HT-29 (cell line): ENCODE measurements at regions not wholly inside any gene's neighbourhood (a gene's known extent, or its start where the extent isn't known, plus 50 kb on each side); places are given as distances from the start of the nearest gene placed in this dataset.
"Not testable (repeated sequence)": the region's sequence is repeated elsewhere in the genome, so short reads cannot be mapped to it uniquely, and the experiment has no call there.

Experiments used
- DNase-seq: peaks from one replicate; pipeline ENCODE4 v3.0.0-alpha.2; 2015; ENCODE audit warnings: low spot score

DNA sequence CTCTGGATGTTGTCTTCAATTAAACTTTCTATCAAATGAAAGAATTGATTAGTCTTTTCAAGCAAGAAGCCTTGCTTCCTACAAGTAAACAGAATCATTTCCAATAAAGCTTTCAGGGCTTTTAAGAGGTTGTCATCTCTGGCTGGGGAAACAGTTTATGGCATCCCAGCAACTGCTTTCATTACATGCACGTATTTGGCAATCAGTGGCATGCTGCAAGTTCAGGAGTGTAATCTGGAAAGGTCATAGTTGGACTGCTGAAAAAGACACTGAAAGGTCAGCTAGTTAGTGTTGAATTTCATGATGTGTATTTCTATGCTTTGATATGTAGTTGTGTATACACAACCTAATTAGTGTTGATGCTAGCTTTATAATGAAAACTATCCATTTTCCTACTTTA, 332.9 kb downstream of the DSC3 start:
- DNase-seq: no peak

DNA sequence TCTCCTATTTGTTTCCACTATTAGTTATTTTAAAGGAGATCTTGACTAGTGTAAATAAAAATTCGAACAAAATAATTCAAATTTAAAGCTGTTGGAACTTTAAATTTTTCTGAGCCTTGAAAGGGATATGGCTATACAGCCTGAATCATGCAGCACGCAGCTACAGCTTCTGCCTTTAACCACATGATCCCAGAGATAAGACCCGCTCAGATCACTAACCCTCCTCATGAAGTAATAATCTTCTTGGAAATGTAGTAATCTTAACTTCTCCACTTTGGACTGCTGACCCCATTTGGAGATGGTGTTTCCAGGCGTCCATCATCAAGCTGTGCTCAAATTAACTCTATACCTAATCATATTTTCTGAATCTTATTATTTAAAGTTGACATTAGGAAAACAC, 336.6 kb downstream of the DSC3 start:
- no peak for DNase-seq

DNA sequence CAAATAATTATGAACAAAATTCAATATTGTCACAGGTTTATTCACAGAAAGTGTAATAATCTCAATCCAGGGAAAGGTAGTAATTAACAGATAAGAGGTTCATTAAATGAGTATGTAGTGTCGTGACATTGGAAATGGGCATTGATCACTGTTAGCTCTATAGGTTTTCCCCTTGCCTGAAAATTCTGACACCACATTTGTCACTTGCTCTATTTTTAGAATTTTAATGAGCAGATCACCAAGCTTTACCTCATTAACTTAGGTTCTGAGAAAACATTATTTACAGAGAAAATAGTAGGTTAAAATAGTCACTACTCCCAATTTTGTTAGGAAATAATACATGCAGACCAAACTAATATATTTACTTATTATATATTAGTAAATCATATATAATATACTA, 344.0 kb downstream of the DSC3 start:
- no peak for DNase-seq

DNA sequence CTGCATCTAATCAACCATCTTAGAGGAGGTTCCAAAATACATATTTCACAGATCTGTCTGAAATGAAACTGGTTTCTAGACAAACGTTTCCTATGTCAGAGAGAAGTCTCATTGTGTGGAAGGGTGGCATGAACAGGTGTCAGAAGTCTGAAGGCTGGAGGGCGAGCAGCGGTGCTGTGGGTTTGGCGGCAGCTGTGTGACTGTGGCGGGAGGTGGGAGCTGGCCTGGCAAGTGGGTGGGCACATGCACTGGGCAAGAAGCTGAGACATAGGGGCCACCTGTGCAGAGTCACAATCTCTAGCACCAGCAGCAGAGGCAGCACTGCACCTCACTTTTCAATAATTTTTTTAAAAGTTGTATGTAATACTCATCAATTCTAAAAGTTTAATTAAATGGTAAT, 346.3 kb downstream of the DSC3 start:
- DNase-seq: no peak

DNA sequence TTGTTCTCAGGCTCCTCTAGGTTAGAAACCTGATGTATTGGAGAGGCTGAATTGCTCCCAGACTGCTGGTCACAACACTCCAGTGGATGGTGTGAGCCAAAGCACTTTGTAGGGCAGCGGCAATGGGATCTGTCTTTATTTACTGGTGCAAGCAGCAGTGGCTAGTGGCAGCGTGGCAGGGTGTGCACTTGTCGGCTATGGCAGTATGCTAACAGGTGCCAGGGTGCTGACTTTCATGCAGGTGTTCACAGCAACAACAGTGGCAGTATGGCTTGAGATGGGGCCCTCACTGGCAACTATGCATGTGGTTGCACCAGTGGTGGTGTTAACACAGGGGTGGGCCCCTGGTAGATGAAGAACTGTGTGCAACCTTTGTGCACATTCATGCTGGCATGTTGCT, 347.8 kb downstream of the DSC3 start:
- no peak for DNase-seq

DNA sequence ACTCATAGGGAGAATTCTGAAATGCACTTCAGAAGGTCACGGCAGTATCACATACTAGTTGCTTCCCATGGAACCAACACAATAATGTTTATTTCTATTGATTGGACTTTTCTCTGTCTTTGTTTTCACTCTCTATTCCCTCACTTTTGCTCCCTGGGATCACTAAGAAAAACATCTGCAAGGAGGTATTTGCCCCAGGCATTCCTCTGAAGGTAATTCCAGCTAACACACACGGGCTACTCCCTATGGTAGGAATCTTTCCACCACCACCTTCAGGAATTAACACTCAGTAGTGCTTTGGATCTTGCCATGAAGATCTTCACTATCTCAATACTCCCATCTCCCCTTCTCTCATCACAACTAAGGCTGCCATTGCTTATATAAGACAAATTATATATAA, 353.3 kb downstream of the DSC3 start:
- DNase-seq: no peak

DNA sequence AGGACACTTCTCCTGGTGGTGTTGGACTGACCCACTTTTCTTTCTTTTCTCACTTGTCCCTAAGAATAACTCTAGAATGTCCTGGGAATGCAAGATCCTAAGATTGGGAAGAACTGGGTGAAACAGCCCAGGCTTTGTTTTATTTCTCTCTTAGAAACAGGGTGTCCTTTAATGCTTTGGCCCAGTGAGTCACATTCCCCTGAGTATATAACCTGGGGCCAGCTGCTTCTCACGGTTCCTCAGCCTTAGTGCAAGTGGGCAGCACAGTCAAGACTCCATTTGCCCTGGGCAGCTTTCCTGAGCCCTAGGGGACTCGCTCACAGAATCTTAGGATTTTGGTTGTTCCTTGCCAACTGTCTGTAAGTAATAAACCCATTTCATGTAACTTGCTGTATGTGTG, 355.0 kb downstream of the DSC3 start:
- DNase-seq: no peak

DNA sequence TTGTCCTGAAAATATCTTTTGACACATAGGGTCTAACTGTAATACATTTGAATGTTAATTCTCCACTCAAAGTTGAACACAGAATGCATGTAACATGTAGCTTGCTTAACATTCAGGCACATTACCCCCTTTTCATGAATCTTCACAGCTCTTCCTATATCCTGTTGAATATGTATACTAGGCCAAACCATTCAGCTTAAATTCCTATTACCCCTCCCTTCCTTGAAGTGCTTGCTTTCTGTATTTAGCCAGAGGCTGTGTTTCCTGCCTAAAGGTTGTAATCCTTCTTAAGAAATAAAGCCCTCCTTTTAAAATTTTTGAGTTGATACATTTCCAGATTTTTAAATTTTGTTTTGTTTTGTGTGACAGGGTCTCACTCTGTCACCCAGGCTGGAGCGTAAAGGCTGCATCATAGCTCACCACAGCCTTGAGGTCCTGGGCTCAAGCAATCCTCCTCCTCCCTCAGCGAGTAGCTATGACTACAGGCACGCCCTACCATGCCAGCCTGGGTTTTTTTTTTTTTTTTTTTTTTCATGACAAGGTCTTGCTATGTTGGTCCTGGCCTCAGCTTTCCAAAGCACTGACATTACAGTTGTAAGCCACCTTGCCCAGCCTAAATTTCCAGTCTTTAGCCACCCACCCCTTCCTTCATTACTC, 357.6 kb downstream of the DSC3 start:
- no peak for DNase-seq

DNA sequence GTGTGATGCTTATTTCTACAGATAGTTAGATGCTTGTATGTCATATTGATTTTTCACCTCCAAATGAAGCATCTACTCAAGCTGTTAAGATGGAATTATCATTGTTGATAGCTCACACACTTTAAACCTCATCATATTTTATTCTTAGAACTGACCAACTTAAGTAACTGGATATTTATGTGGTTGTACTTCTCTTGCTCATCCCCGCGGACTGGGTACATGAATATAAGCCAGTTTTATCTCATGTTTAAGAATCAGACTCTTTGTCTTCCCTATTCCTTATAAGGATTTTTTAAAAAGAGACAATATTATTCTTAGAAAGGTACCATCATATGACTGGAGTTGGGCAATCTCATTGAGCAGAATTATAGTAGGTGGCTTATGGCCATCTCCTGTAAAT, 358.7 kb downstream of the DSC3 start:
- no peak for DNase-seq

DNA sequence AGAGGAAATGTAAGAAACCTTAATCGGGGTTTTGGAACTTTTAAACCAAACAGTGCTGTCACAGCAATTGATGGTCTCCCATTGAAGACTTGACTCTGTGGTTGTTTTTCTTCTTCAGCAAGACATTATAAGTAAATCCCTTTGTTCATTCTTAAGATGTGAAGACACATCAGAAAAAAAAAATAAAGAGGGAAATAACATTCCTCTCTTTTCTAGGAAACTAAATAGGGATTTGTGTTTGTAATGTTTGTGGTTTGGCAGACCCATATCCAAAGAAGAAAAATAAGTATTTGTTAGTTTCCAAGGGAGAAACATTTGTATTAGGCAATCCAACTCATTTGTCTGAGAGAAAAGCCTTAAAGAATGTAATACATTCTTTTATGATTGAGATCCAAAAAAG, 359.9 kb downstream of the DSC3 start:
- no peak for DNase-seq

DNA sequence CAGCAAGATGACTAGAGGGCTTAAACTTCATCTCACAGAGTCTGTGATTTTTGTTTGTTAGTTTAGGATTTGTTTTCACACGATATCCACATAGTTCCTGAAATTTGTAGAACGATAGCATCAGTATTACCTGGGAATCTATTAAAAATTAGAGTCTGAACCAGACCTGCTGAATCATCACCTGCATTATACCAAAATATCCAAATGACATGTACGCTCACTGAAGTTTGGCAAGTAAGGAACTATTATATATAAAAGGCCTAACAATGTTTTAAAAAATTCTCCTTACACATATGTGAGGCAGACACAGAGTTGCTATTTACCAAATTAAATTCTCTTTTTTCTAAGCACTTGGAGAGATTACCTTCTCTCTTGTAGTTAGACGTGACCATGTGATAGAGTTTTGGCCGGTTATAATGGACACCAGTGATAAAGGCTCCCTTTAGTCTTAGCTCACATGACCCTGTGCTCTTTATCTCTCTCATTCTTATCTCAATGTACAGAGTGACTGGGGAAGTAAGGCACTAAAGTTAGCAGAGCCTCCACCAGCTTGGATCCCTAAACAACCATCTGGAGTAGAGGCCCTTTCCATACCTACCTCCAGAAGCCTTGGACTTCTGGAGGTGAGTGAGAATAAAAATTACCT, 363.1 kb downstream of the DSC3 start:
- DNase-seq: no peak

DNA sequence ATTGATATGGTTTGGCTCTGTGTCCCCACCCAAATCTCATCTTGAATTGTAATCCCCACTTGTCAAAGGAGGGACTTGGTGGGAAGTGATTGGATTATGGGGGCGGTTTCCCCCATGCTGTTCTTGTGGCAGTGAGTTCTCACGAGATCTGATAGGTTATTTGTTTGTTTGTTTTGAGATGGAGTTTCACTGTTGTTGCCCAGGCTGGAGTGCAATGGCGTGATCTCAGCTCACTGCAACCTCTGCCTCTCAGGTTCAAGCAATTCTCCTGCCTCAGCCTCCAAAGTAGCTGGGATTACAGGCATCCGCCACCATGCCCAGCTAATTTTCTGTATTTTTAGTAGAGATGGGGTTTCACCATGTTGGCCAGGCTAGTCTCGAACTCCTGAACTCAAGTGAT, 364.7 kb downstream of the DSC3 start:
- DNase-seq: not testable (repeated sequence)

DNA sequence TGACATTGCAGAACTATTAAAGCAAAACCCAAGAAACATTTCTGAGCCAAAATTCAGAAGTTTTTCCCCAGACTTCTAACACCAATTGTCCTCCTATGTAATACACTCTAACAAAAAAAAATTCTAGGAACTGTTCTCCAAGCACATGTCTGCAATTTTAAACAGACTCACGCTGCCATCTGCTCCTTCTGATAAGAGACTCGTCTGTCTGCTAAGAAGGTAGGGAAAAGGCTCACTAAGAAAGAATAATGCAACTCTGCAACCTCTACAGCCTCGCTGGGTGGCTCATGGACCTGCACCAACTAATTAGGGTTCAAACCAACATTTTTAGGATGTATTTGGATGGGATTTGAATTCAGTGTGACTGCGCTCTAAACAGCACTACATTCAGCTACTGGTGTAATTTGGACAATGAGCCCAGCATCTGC, 366.5 kb downstream of the DSC3 start:
- no peak for DNase-seq

DNA sequence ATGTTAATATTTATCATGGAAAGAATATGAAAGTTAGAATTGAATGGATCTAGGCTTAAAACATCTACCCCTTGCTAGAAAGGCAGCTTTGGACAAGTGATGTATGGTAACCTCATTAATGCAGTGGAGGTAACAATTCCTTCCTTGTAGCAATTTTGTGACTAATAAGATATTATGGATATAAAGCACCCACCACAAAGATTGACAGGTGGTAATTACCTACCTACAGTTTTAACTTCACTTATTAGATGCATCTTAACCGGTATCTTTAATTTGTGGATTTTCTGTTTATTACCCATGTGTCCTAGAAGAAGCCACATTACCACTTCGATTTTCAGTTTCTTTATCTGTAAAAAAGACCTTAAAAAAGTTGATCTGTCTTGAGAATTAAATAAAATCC, 367.0 kb downstream of the DSC3 start:
- no peak for DNase-seq

DNA sequence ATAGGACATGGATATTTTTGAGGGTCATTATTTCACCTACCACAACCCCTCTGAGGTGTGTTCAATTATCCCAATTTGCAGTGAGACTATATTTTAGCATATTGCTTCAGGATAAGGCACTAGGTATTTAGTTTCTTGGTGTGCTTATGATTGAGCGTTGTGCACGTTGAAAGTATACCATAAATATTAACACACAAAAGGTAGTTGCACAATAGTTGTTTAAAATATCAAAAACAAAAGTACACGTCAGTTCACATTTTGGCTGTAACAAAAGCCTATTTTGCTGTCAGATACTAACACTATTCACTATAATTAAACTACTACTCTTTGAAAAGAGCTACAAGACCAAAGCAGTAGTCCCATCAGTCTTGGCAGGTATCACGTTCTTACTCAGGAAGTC, 367.5 kb downstream of the DSC3 start:
- no peak for DNase-seq

DNA sequence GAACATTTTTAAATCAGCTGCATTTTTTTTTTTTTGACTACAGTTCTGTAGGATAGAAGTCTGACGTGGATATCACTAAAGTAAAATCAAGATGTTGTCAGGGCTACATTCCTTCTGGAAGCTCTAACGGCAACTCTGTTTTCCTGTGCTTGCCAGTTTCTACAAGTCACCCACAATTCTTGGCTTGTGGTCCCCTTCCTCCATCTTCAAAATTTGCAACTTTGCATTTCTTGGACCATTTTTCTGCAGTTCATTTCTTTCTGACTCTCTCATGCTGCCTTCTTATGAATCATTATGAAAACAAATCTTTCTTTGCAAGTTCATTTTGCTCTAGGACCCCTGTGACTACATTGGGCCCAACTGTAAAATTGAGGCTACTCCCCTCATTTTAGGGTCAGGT, 367.9 kb downstream of the DSC3 start:
- DNase-seq: no peak

DNA sequence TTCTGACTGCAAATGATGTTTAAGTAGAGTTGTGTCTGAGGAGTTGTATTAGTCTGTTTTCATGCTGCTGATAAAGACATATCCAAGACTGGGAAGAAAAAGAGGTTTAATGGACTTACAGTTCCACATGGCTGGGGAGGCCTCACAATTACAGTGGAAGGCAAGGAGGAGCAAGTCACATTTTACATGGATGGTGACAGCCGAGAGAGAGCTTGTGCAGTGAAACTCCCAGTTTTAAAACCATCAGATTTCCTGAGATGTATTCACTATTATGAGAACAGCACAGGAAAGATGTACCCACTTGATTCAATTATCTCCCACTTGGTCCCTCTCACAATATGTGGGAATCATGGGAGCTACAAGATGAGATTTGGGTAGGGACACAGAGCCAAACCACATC, 370.1 kb downstream of the DSC3 start:
- DNase-seq: not testable (repeated sequence)

DNA sequence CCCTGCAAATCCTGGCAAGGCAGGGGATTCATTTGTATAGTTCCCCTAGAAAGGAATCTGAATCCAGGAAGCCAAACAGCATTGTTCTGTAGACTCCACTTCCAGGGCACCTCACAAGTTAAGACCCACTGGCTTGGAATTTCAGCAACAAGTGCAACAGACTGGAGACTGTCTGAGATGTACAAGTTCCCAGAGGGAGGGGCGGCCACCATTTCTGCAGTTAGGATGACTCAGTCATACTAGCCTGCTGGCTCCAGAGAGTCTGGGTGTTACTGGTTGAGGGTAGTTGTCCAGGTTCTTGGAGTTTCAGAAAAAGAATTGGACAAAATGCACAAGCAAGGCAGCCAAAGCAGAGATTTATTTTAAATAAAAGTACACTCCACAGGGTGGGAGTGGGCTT, 384.2 kb downstream of the DSC3 start:
- no peak for DNase-seq

DNA sequence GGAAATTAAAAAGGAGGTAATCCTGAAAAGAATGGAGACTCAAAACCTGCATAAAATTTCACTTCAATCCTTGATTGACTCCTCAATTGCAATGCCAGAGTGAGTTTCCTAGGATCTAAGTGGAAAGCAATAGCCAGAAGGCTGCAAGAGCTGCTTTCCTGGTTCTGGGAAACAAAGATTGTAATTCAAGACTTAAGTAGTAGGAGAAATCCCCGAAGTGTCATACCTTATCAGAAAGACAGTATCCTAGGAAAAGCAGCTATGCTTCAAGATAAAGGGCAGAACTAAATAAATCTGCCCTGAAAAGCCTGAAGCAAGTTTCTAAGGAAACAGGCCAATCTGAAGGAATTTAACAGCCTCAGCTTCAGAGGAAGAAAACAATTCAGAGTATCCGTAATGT, 390.2 kb downstream of the DSC3 start:
- no peak for DNase-seq

DNA sequence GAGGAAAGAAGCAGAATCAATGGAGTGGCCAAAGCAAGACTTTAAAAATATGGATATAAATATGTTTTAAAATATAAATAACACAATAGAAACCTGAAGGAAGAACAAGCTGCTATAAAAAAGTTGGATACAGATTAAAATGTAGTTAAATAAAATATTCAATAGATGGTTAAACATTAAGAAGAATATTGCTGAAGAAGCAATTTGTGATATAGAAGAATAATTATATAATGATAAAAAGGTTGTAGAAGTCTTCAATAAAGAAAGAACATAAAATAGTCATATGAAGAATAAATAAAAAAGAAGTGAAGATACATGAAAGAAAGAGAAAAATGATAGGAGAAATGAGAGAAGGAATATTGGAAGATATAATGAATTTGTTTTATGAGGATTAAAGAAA, 392.0 kb downstream of the DSC3 start:
- no peak for DNase-seq

DNA sequence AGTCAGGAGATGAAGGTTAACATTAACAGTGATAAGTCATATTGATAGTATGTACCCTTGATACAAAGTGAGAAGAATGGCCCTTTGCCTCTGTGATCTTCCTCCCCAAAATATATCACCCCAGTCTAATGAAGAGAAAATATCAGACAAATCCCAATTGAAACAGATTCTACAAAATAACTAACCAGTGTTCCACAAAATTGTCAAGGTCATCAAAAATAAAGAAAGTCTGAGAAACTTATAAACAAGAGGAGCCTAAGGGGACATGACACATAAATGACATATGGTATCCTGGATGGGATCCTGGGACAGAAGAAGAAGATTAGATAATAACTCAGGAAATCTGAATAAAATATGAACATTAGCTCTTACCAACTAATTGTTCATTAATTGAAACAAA, 398.4 kb downstream of the DSC3 start:
- no peak for DNase-seq

DNA sequence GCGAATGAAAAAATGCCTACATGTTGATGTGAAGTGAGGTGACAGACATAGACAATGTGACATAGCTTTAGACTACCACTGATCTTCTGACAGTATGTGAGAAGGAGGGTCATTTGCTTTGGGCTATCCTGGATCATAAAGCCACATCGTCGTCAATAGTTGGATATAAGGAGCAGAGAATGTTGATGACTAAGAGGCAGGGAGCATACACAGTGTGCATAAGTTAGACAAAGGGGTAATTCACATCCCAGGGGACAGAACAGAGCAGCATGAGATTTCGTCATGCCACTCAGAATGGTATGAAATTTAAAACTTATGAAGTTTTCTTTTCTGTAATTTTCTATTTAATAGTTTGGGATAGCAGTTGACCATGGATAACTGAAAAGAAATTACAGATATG, 403.2 kb downstream of the DSC3 start:
- DNase-seq: no peak

DNA sequence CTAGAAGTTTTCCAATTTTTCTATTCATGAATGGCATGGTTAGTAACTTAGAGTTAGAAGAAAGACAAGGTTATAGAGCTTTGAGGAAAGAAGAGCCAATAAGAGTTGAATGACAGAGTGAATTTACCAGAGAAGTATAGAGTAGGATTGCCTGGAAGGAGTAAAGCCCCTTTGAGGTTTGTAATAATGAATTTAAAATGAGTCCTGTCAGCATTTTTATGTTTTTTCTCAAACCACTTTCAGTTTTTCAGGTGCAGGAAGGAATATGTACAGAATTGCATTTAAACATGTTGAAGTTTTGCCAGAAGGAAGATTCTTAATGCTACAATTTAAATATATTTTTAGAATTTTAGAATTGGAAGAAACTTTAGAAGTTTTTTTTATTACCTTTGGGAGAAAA, 408.3 kb downstream of the DSC3 start:
- no peak for DNase-seq
